ENCODE measurements at regions not wholly inside any gene's neighbourhood (a gene's known extent, or its start where the extent isn't known, plus 50 kb on each side); places are given as distances from the start of the nearest gene placed in this dataset.
"Not testable (repeated sequence)": the region's sequence is repeated elsewhere in the genome, so short reads cannot be mapped to it uniquely, and the experiment has no call there.

DNA sequence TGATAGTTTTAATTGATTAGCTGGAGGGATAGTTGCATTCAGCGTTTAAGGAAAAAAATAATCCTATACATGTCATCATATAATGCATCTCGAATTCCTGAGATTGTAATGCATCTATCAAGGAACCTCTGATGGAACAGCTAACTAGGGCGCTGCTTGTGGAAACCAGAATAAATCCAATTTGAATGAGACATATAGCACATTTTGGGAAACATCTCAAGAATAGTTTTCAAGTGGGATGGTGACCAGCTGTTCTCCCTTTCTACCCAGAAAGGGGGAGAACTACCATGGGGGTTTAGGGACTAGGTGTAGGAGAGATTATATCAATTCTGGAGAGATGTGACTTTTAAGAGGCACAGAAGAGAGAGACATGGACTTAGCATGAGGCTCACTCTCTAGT is 319.3 kb upstream of the BRINP1 start:
- no peaks in the 10 kb centered on the region for H3K9me3 ChIP-seq
- H3K4me1 ChIP-seq = no peaks in the 10 kb centered on the region
- no peaks in the 10 kb centered on the region for H3K36me3 ChIP-seq
- H3K27ac ChIP-seq = no peak overlapping the region
- DNase-seq (no peak), ATAC-seq (no peak)
- no peak overlapping the region for H3K4me3 ChIP-seq
- intact Hi-C loops (cut with DNase I) = no loop called here
- no peaks in the 10 kb centered on the region for H3K27me3 ChIP-seq (ENCODE audit: low read depth)
- TF ChIP-seq, protein P1, sequence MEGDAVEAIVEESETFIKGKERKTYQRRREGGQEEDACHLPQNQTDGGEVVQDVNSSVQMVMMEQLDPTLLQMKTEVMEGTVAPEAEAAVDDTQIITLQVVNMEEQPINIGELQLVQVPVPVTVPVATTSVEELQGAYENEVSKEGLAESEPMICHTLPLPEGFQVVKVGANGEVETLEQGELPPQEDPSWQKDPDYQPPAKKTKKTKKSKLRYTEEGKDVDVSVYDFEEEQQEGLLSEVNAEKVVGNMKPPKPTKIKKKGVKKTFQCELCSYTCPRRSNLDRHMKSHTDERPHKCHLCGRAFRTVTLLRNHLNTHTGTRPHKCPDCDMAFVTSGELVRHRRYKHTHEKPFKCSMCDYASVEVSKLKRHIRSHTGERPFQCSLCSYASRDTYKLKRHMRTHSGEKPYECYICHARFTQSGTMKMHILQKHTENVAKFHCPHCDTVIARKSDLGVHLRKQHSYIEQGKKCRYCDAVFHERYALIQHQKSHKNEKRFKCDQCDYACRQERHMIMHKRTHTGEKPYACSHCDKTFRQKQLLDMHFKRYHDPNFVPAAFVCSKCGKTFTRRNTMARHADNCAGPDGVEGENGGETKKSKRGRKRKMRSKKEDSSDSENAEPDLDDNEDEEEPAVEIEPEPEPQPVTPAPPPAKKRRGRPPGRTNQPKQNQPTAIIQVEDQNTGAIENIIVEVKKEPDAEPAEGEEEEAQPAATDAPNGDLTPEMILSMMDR (IDR thresholded peaks at IDR 0.05) = no peak

DNA sequence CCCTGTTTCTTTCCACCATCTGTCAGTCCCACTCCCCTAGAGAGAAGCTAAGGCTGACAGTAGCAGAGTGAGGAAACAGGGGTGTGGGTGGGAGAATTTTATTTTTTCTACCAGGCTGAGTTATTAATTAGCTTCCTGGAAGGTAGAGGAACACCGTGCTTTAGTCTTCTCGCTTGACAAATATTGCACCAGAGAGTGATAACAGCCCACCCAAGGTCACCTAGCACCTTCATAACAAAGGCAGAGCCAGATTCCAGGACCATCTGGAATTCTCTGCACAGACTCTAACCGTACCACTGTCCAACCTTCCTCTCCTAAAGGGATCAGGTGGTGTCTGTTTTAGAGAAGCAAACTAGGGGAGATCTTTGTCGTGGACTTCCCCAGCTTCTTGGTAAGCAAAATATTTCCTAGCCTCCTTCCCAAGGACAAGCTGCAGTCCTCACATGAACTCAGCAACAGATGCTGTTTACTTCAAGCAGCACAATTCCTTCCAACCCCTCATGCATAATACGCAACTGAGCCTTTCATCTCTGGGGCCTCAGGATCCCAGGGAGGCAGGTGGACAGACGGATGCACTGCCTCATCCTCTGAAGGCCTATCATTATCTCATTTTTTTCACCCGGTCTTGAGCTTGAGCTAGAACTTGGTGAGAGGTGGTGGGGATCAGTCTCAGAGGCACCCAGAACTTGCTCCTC is 308.7 kb upstream of the BRINP1 start:
- TF ChIP-seq, protein P1 (IDR thresholded peaks at IDR 0.05) = no peak
- H3K36me3 ChIP-seq = no peaks in the 10 kb centered on the region
- H3K27ac ChIP-seq = no peak overlapping the region
- intact Hi-C loops (cut with DNase I) = no loop called here
- H3K27me3 ChIP-seq (ENCODE audit: low read depth) = no peaks in the 10 kb centered on the region
- no peak for DNase-seq
- H3K4me3 ChIP-seq = no peak overlapping the region
- H3K9me3 ChIP-seq = no peaks in the 10 kb centered on the region
- no peak for ATAC-seq
- H3K4me1 ChIP-seq = no peaks in the 10 kb centered on the region

DNA sequence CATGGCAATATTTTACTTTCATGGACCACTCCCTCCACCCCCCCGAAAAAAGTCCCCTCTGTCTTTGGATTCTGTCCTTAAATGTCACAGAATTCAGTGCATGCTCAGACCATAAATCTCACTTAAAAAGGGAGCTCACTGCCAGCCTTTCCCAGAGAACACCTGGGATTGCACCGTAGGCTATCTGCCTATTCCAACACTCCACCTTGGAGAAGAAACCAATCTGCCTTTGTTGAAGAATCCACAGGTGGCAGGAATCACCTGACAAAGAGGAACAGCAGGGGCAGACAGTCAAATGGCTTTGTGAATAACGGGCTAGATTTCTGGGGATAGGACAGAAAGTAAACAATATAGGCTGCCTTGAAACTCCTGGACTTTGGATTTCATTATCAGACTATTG is 306.7 kb upstream of the BRINP1 start:
- TF ChIP-seq, protein P1 (IDR thresholded peaks at IDR 0.05) = no peak
- no peak for DNase-seq
- Histone ChIP-seq H3K27ac (no peak overlapping the region), H3K4me3 (no peak overlapping the region), H3K36me3 (no peaks in the 10 kb centered on the region), H3K9me3 (no peaks in the 10 kb centered on the region), H3K27me3 (ENCODE audit: low read depth) (no peaks in the 10 kb centered on the region), H3K4me1 (no peaks in the 10 kb centered on the region)
- ATAC-seq = no peak
- intact Hi-C loops (cut with DNase I) = no loop called here

DNA sequence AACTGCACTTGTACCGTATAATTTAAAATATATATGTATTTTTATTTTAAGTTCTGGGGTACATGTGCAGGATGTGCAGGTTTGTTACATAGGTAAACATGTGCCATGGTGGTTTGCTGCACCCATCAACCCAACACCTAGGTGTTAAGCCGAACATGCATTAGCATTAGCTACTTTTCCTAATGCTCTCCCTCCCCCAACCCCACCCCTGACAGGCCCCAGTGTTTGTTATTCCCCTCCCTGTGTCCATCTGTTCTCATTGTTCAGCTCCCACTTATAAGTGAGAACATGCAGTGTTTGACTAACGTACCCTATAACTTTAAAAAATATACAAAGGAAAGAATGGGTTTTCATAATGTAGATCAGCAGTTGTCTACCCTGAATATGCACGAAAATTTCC is 303.5 kb upstream of the BRINP1 start:
- ATAC-seq; intact Hi-C loops (cut with DNase I); DNase-seq; H3K9me3 ChIP-seq; H3K4me3 ChIP-seq; H3K27ac ChIP-seq; H3K36me3 ChIP-seq; H3K4me1 ChIP-seq; H3K27me3 ChIP-seq (ENCODE audit: low read depth): not testable (repeated sequence)

DNA sequence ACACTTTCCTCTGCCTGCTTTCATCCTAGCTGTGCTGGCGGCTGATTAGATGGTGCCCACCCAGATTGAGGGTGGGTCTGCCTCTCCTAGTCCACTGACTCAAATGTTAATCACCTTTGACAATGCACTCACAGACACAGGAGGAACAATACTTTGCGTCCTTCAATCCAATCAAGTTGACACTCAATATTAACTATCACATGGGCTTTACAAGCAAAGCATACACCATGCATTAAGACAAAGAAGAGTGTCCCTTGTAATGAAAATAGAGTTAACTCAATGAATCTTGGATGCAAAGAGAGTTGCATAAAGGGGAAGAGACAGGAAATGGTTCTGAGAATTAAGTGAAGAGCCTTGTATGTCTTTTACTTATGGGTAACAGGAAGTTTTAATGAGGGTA is 298.7 kb upstream of the BRINP1 start:
- no peak overlapping the region for H3K4me3 ChIP-seq
- DNase-seq (no peak), ATAC-seq (no peak)
- H3K27ac ChIP-seq = no peak overlapping the region
- H3K4me1 ChIP-seq = no peaks in the 10 kb centered on the region
- intact Hi-C loops (cut with DNase I) = no loop called here
- TF ChIP-seq, protein P1 (IDR thresholded peaks at IDR 0.05) = no peak
- H3K9me3 ChIP-seq = no peaks in the 10 kb centered on the region
- no peaks in the 10 kb centered on the region for H3K36me3 ChIP-seq
- no peaks in the 10 kb centered on the region for H3K27me3 ChIP-seq (ENCODE audit: low read depth)

DNA sequence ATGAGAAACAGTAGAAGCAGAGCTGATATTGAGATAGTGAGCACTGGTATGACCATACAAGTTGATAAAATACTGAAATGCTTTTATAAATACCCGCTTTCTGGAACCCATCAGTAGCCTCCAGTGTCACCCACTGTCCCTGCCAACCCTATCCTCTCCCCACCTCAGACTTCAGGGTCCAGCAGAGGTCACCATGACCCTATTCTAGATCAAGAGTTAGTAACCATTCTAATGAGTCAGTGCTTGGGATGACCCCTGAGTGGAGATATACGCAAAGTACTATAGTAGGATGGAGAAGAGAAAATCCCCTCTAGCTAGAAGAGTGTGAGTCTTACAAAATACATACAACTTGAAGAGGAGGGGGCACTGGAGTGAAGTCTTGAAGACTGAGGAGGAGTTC is 297.9 kb upstream of the BRINP1 start:
- Histone ChIP-seq H3K27ac (no peak overlapping the region), H3K36me3 (no peaks in the 10 kb centered on the region), H3K9me3 (no peaks in the 10 kb centered on the region), H3K27me3 (ENCODE audit: low read depth) (no peaks in the 10 kb centered on the region), H3K4me3 (no peak overlapping the region), H3K4me1 (no peaks in the 10 kb centered on the region)
- TF ChIP-seq, protein P1 (IDR thresholded peaks at IDR 0.05) = no peak
- ATAC-seq = no peak
- intact Hi-C loops (cut with DNase I) = no loop called here
- no peak for DNase-seq
